ENCODE measurements at regions not wholly inside any gene's neighbourhood (a gene's known extent, or its start where the extent isn't known, plus 50 kb on each side); places are given as distances from the start of the nearest gene placed in this dataset.

DNA sequence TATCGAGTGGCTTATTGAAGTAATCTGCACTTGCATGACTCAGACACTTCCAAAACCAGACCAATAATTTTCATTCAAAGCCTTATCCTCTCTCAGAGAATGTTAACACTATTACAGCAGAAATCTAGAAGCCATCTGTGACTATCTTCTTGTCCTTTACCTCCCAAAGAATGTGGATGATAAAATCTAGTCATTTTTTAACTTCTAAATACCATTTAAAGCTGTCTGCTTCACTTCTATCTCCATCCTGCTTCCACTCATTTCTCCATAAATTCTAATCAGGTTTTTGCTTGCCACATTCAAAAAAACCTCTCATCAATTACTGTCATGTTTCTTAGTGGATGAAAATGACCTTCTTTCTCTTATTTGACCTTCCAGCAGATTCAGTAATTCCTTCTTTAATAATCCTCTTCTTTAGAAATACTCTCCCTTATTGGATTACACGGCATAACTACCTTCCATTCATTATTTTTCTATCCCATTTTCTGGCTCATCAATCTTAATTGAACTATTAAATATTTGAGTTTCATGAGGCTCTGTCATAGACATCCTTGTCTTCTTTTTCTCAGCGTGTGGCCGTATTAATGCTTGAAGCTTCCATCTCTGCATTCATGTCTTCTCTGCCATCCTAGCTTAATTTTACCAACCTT lies 1999.4 kb downstream of the MRPL39 start:
- Histone ChIP-seq H3K18ac (ENCODE audit: low read depth, low read length) (no peak overlapping the region), H2AK9ac (replicated peaks; ENCODE audit: low read depth, low read length, poor library complexity) (no peak overlapping the region), H2BK20ac (ENCODE audit: low read depth, low read length) (no peak overlapping the region), H3K4ac (ENCODE audit: low read depth, low read length) (no peak overlapping the region), H3K4me1 (ENCODE audit: control insufficient read depth, insufficient read depth, low read length) (no peaks in the 10 kb centered on the region), H3K23ac (ENCODE audit: low read depth, low read length) (no peak overlapping the region), H2BK120ac (ENCODE audit: low read depth, low read length) (no peak overlapping the region), H2AK5ac (ENCODE audit: low read depth, low read length) (no peak overlapping the region), H2BK5ac (ENCODE audit: low read depth, low read length, poor library complexity, severe bottlenecking) (no peak overlapping the region), H3K56ac (ENCODE audit: extremely low read depth, insufficient read depth, low read length) (no peak overlapping the region), H4K5ac (ENCODE audit: low read depth, low read length) (no peak overlapping the region), H4K20me1 (ENCODE audit: insufficient read depth, low read length) (no peaks in the 10 kb centered on the region), H3K9me3 (ENCODE audit: control insufficient read depth, insufficient read depth, low read length) (0 out of 2 replicates have a peak, but pooled peaks cover 2% of the 10 kb centered on the region), H3K4me2 (ENCODE audit: low read depth, low read length) (no peak overlapping the region), H3K27ac (ENCODE audit: insufficient read depth, low read length) (no peak overlapping the region), H3K27me3 (ENCODE audit: control insufficient read depth, insufficient read depth, low read length) (no peaks in the 10 kb centered on the region), H3K9ac (ENCODE audit: low read depth, low read length) (no peak overlapping the region), H3K79me1 (ENCODE audit: low read depth in 1 of 2, low read length in 2 of 2) (no peaks in the 10 kb centered on the region), H4K8ac (ENCODE audit: low read depth in 2 of 2, low read length in 2 of 2) (no peak overlapping the region), H3K14ac (replicated peaks; ENCODE audit: low read depth, low read length) (no peak overlapping the region), H3K9me1 (ENCODE audit: insufficient read depth, low read length) (no peaks in the 10 kb centered on the region), H3K4me3 (ENCODE audit: insufficient read depth, low read depth, low read length) (no peak overlapping the region), H3K36me3 (ENCODE audit: control insufficient read depth, insufficient read depth, low read length) (no peaks in the 10 kb centered on the region), H4K91ac (ENCODE audit: insufficient read depth, low read depth, low read length) (no peak overlapping the region), H2BK15ac (ENCODE audit: low read depth, low read length) (no peak overlapping the region), H2AFZ (replicated peaks; ENCODE audit: low read length, poor library complexity) (no peak overlapping the region)
- dilution Hi-C loops (cut with HindIII; ENCODE audit: low sequenced_read_pairs, unreplicated experiment) = no loop called here
- intact Hi-C loops (cut with micrococcal nuclease) = no loop called here
- ATAC-seq (ENCODE audit: low read depth) = no peak
- TF ChIP-seq MAZ (IDR thresholded peaks at IDR 0.05; ENCODE audit: borderline replicate concordance, low read depth, low read length) (no peak), FOS (IDR thresholded peaks at IDR 0.05; ENCODE audit: low read depth, low read length) (no peak), MXI1 (IDR thresholded peaks at IDR 0.05; ENCODE audit: borderline replicate concordance, low read depth, low read length) (no peak), NFE2L2 (IDR thresholded peaks at IDR 0.05; ENCODE audit: low read depth, low read length) (no peak), POLR2A (IDR thresholded peaks at IDR 0.05; ENCODE audit: low read depth, low read length) (no peak), BHLHE40 (IDR thresholded peaks at IDR 0.05; ENCODE audit: low read depth, low read length) (no peak), CEBPB (IDR thresholded peaks at IDR 0.05; ENCODE audit: low read depth, low read length) (no peak)
- TF ChIP-seq, protein P1, sequence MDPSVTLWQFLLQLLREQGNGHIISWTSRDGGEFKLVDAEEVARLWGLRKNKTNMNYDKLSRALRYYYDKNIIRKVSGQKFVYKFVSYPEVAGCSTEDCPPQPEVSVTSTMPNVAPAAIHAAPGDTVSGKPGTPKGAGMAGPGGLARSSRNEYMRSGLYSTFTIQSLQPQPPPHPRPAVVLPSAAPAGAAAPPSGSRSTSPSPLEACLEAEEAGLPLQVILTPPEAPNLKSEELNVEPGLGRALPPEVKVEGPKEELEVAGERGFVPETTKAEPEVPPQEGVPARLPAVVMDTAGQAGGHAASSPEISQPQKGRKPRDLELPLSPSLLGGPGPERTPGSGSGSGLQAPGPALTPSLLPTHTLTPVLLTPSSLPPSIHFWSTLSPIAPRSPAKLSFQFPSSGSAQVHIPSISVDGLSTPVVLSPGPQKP (IDR thresholded peaks at IDR 0.05; ENCODE audit: borderline replicate concordance, low read depth, low read length) = no peak
- TF ChIP-seq, protein P2, sequence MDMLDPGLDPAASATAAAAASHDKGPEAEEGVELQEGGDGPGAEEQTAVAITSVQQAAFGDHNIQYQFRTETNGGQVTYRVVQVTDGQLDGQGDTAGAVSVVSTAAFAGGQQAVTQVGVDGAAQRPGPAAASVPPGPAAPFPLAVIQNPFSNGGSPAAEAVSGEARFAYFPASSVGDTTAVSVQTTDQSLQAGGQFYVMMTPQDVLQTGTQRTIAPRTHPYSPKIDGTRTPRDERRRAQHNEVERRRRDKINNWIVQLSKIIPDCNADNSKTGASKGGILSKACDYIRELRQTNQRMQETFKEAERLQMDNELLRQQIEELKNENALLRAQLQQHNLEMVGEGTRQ (IDR thresholded peaks at IDR 0.05; ENCODE audit: low read depth, low read length) = no peak
- TF ChIP-seq, protein P3, sequence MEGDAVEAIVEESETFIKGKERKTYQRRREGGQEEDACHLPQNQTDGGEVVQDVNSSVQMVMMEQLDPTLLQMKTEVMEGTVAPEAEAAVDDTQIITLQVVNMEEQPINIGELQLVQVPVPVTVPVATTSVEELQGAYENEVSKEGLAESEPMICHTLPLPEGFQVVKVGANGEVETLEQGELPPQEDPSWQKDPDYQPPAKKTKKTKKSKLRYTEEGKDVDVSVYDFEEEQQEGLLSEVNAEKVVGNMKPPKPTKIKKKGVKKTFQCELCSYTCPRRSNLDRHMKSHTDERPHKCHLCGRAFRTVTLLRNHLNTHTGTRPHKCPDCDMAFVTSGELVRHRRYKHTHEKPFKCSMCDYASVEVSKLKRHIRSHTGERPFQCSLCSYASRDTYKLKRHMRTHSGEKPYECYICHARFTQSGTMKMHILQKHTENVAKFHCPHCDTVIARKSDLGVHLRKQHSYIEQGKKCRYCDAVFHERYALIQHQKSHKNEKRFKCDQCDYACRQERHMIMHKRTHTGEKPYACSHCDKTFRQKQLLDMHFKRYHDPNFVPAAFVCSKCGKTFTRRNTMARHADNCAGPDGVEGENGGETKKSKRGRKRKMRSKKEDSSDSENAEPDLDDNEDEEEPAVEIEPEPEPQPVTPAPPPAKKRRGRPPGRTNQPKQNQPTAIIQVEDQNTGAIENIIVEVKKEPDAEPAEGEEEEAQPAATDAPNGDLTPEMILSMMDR (conservative IDR thresholded peaks at IDR 0.05; ENCODE audit: low read depth, low read length) = no peak
- BruUV-seq (replicated peaks) = no TSS peak
- no peak for DNase-seq
- CTCF ChIA-PET = no interaction called here
- in situ Hi-C loops (cut with MboI; ENCODE audit: low sequenced_read_pairs) = no loop called here
- WGBS, 2 experiments (ENCODE audit: extremely low coverage in 2 of 2, insufficient read length in 1 of 2) = 58% methylated on average over 2 of the region's 4 CpGs; no CpG with 5 or more reads in 1 of the 2 experiments
- POLR2A ChIA-PET (ENCODE audit: unreplicated experiment) = no interaction called here

Measured in IMR-90 (cell line).